ENCODE measurements at regions not wholly inside any gene's neighbourhood (a gene's known extent, or its start where the extent isn't known, plus 50 kb on each side); places are given as distances from the start of the nearest gene placed in this dataset.
"Not testable (repeated sequence)": the region's sequence is repeated elsewhere in the genome, so short reads cannot be mapped to it uniquely, and the experiment has no call there.

DNA sequence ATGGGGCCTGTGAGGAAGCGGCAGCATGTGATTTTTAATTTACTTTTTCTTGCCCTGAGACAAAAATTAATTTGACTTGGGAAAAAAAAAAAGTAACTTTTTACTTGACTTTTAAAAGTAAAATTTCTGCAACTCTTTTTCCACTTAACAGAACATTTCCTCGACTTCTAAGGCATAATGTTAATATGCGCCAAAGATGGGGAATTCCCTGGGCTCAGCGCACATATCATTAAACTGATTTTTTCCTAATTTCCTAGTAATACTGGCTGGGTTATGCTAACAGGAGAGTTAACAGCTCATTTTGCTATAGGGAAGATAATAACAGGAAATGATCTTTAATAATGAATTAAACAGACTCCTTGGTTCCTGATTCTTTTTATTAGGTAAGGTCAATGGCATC, 120.6 kb upstream of the CDH5 start:
- BruUV-seq (replicated peaks) = no TSS peak
- no peaks in the 10 kb centered on the region for H3K36me3 ChIP-seq (ENCODE audit: low read depth, low read length)
- peaks cover 12% of the 10 kb centered on the region; the same call in 1 of the 2 replicates for H3K4me1 ChIP-seq (ENCODE audit: insufficient read depth, low read length)
- no peak overlapping the region for H2AFZ ChIP-seq (ENCODE audit: low read length)
- no peak for TF ChIP-seq EZH2phosphoT487 (IDR thresholded peaks at IDR 0.05; ENCODE audit: borderline replicate concordance, low read length)
- no peak for TF ChIP-seq EZH2 (IDR thresholded peaks at IDR 0.05; ENCODE audit: low read length, unreplicated experiment)
- TF ChIP-seq, protein P1, sequence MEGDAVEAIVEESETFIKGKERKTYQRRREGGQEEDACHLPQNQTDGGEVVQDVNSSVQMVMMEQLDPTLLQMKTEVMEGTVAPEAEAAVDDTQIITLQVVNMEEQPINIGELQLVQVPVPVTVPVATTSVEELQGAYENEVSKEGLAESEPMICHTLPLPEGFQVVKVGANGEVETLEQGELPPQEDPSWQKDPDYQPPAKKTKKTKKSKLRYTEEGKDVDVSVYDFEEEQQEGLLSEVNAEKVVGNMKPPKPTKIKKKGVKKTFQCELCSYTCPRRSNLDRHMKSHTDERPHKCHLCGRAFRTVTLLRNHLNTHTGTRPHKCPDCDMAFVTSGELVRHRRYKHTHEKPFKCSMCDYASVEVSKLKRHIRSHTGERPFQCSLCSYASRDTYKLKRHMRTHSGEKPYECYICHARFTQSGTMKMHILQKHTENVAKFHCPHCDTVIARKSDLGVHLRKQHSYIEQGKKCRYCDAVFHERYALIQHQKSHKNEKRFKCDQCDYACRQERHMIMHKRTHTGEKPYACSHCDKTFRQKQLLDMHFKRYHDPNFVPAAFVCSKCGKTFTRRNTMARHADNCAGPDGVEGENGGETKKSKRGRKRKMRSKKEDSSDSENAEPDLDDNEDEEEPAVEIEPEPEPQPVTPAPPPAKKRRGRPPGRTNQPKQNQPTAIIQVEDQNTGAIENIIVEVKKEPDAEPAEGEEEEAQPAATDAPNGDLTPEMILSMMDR (conservative IDR thresholded peaks at IDR 0.05; ENCODE audit: low read depth, low read length) = no peak
- no peaks in the 10 kb centered on the region for H4K20me1 ChIP-seq (ENCODE audit: low read length)
- intact Hi-C loops (cut with micrococcal nuclease) = no loop called here
- no peaks in the 10 kb centered on the region for H3K79me2 ChIP-seq (ENCODE audit: low read length)
- no peak for DNase-seq
- CTCF ChIA-PET = no interaction called here
- POLR2A ChIA-PET (ENCODE audit: unreplicated experiment) = no interaction called here
- no peaks in the 10 kb centered on the region for H3K27me3 ChIP-seq (ENCODE audit: low read length)
- H3K9me3 ChIP-seq (ENCODE audit: low read length) = no peaks in the 10 kb centered on the region
- H3K4me3 ChIP-seq (ENCODE audit: low read length) = no peak overlapping the region
- H3K4me2 ChIP-seq (ENCODE audit: low read length) = no peak overlapping the region
- H3K9ac ChIP-seq (ENCODE audit: low read length) = no peak overlapping the region
- H3F3A ChIP-seq (ENCODE audit: low read length, unreplicated experiment) = no peaks in the 10 kb centered on the region
- no peak for ATAC-seq
- no peak overlapping the region for H3K27ac ChIP-seq (ENCODE audit: low read length)
- no peaks in the 10 kb centered on the region for H3K9me2 ChIP-seq (replicated peaks; ENCODE audit: low read length)

DNA sequence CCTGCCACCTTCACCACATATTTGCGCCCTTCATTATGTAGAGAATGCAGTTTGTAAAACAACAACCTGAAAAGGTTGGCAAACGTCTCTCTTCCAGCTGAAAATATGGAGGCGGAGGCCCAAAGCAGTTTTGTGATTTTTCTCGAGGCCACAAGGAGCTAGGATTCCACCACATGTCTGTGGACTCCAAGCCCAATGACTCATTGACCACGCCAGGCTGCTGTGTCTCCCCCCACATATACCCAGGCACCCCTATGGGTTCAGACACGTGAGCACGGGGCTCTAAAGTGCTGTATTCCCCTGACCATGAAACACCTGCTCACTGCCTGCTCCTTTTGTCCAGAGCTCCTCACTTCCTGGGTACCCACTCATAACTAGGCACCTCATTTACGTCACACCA, 121.4 kb upstream of the CDH5 start:
- Histone ChIP-seq H3K4me1 (ENCODE audit: insufficient read depth, low read length) (peaks cover 8% of the 10 kb centered on the region; the same call in 1 of the 2 replicates), H3K36me3 (ENCODE audit: low read depth, low read length) (no peaks in the 10 kb centered on the region), H3K9me3 (ENCODE audit: low read length) (no peaks in the 10 kb centered on the region), H3K9me2 (replicated peaks; ENCODE audit: low read length) (no peaks in the 10 kb centered on the region), H4K20me1 (ENCODE audit: low read length) (no peaks in the 10 kb centered on the region), H3K79me2 (ENCODE audit: low read length) (no peaks in the 10 kb centered on the region), H3K27me3 (ENCODE audit: low read length) (no peaks in the 10 kb centered on the region), H2AFZ (ENCODE audit: low read length) (no peak overlapping the region), H3K4me3 (ENCODE audit: low read length) (no peak overlapping the region), H3K9ac (ENCODE audit: low read length) (no peak overlapping the region), H3K27ac (ENCODE audit: low read length) (no peak overlapping the region), H3K4me2 (ENCODE audit: low read length) (no peak overlapping the region), H3F3A (ENCODE audit: low read length, unreplicated experiment) (no peaks in the 10 kb centered on the region)
- no TSS peak for BruUV-seq (replicated peaks)
- POLR2A ChIA-PET (ENCODE audit: unreplicated experiment) = no interaction called here
- intact Hi-C loops (cut with micrococcal nuclease) = no loop called here
- no peak for DNase-seq
- ATAC-seq = no peak
- CTCF ChIA-PET = no interaction called here
- TF ChIP-seq EZH2phosphoT487 (IDR thresholded peaks at IDR 0.05; ENCODE audit: borderline replicate concordance, low read length) = no peak
- TF ChIP-seq, protein P1 (conservative IDR thresholded peaks at IDR 0.05; ENCODE audit: low read depth, low read length) = no peak

DNA sequence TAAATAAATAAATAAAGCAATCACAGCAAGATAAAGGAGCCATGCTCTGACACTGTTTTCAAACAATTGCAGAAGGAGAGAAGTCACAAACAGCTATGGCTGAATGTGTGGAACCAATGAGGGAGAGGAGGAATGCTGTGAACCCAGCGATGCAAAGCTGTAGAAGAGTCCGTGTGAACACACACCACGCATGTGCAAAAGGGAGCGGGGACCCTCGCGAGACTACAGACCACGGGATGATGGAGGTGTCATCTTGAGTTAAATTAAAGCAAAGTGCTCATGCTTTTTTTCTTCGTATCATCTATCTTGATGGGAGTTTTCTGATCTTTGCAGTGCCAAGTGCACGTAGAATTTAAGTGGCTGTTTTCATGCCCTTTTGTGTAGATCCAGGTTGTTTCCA, 123.8 kb upstream of the CDH5 start:
- no peaks in the 10 kb centered on the region for H4K20me1 ChIP-seq (ENCODE audit: low read length)
- no peak for ATAC-seq
- H3K4me2 ChIP-seq (ENCODE audit: low read length) = no peak overlapping the region

DNA sequence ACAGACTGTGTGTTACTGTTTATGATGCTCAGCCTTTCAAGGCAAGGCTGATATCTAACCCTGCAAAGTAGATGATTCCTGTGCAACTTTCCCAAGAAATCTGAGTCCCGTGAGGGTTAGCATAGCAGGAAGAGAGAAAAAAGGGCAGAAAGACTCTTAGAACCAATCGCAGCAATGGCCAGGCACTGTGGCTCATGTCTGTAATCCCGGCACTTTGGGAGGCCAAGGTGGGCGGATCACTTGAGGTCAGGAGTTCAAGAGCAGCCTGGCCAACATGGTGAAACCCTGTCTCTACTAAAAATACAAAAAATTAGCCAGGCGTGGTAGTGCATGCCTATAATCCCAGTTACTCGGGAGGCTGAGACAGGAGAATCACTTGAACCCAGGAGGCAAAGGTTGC, 124.3 kb upstream of the CDH5 start:
- H3K4me1 ChIP-seq (ENCODE audit: insufficient read depth, low read length); BruUV-seq (replicated peaks); H3K79me2 ChIP-seq (ENCODE audit: low read length); H3K27me3 ChIP-seq (ENCODE audit: low read length); H3K9me3 ChIP-seq (ENCODE audit: low read length); DNase-seq; H3K4me2 ChIP-seq (ENCODE audit: low read length); H4K20me1 ChIP-seq (ENCODE audit: low read length); H3K9me2 ChIP-seq (replicated peaks; ENCODE audit: low read length); intact Hi-C loops (cut with micrococcal nuclease); H3K4me3 ChIP-seq (ENCODE audit: low read length); POLR2A ChIA-PET (ENCODE audit: unreplicated experiment); H3K27ac ChIP-seq (ENCODE audit: low read length); H3K9ac ChIP-seq (ENCODE audit: low read length); ATAC-seq; H2AFZ ChIP-seq (ENCODE audit: low read length); CTCF ChIA-PET; H3K36me3 ChIP-seq (ENCODE audit: low read depth, low read length); H3F3A ChIP-seq (ENCODE audit: low read length, unreplicated experiment): not testable (repeated sequence)

More for the DNA sequence above, 123.8 kb upstream of the CDH5 start:
- ChIA-PET POLR2A (ENCODE audit: unreplicated experiment) (no interaction called here), CTCF (no interaction called here)
- Histone ChIP-seq H3K36me3 (ENCODE audit: low read depth, low read length) (no peaks in the 10 kb centered on the region), H3K27me3 (ENCODE audit: low read length) (no peaks in the 10 kb centered on the region; the same call in 1 of the 2 replicates), H3K9me3 (ENCODE audit: low read length) (no peaks in the 10 kb centered on the region), H3K9ac (ENCODE audit: low read length) (no peak overlapping the region), H3K4me3 (ENCODE audit: low read length) (no peak overlapping the region), H3F3A (ENCODE audit: low read length, unreplicated experiment) (no peaks in the 10 kb centered on the region), H3K27ac (ENCODE audit: low read length) (no peak overlapping the region), H3K79me2 (ENCODE audit: low read length) (no peaks in the 10 kb centered on the region), H3K9me2 (replicated peaks; ENCODE audit: low read length) (no peaks in the 10 kb centered on the region), H2AFZ (ENCODE audit: low read length) (no peak overlapping the region), H3K4me1 (ENCODE audit: insufficient read depth, low read length) (peaks cover 2% of the 10 kb centered on the region; the same call in 1 of the 2 replicates)
- no TSS peak for BruUV-seq (replicated peaks)
- intact Hi-C loops (cut with micrococcal nuclease) = no loop called here
- DNase-seq = no peak
- no peak for TF ChIP-seq EZH2phosphoT487 (IDR thresholded peaks at IDR 0.05; ENCODE audit: borderline replicate concordance, low read length)
- TF ChIP-seq, protein P1 (conservative IDR thresholded peaks at IDR 0.05; ENCODE audit: low read depth, low read length) = no peak
- TF ChIP-seq EZH2 (IDR thresholded peaks at IDR 0.05; ENCODE audit: low read length, unreplicated experiment) = no peak
